MV-4-11 (cell line): ENCODE measurements at regions not wholly inside any gene's neighbourhood (a gene's known extent, or its start where the extent isn't known, plus 50 kb on each side); places are given as distances from the start of the nearest gene placed in this dataset.
A peak's percentile ranks its signal among the peaks of the same experiment; 100 is the strongest.

Source experiments
- DNase-seq: peaks from one replicate; lab custom pipeline; 2025; lab: John Stamatoyannopoulos, UW

DNA sequence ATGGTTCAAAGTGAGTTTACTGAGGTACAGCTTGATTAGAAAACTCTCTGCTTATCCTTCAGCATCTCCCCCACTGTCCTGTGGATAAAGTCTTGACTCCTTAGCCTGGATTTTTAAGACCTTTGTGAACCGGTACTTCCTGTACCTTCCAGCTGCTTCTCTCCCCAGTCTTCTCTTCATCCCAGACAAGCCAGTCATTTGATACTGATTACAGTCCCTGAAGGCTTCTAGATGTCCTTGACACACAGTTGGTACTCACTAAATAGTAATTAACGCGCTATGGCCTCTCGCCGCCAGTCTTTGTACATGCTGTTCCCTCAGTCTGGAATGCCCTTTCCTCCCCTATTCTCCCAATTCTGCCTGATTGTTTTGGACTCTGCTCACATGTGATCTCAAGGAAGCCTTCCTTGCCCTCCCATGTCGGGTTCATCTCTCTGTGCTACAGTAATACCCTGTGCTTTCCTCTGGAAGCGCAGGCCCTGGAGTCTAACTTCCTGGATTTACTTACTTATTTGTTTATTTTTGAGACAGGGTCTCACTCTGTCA, 50.6 kb upstream of the PTGR2 start:
- no peak for DNase-seq

DNA sequence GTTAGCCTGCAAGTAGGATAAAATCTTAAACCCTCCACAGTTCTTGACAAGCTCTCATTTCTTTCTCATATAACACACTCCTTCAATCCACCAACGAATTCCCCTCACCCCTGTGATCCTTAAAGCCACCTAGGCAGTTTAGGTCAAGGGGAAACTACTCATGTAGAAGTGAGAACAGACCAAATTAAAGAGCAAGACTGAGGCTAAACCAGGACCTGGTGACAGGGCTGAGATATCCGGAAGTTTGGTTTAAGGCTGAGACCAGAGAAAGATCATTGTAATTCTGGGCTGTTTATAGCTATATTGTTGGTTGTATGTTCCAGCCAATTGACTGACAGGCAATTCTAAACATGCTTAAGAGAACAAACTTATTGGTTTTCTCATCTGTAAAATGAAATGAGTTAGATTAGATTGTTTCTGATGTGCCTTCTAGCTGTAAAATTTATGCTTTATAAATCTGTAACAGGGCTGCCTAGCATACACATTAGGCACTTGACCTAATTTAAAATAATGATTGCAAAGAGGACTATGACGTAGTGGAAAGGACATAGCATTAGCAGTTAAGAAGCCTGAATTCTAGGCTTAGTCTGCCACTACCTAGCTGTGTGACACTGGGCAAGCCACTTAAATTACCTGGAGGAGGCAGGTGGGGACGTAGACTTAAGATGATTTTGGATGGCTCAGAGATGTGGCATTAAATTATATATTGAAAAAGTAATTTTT, 53.9 kb upstream of the PTGR2 start:
- no peak for DNase-seq

DNA sequence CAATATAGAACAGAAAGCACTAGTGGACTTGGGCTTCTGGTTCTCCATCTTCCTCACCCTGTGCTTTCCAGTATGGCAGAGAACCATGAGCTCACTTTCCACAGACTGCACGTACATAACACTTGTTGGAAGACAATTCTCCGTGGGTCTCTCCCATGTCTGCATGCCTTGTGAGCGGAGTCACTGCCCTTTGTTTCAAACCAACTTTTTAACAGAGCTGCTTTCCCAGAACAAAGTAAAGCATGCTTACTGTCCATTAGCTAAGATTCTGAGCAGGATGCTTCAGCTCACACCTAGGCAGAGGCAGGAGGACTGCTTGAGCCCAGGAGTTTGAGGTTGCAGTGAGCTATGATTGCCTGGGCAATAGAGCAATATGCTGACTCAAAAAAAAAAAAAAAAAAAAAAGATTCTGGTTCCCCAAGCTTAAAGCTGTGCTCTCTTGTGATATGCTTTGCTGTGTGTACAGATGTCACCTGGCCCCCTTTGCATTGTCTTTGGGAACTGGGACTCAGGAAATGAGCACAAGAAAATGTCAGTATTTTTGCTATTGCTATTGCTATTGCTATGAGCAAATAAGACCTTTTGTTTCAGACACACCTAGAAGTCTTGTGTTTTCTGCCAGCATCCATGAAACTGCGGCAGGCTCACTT, 54.6 kb upstream of the PTGR2 start:
- no peak for DNase-seq

DNA sequence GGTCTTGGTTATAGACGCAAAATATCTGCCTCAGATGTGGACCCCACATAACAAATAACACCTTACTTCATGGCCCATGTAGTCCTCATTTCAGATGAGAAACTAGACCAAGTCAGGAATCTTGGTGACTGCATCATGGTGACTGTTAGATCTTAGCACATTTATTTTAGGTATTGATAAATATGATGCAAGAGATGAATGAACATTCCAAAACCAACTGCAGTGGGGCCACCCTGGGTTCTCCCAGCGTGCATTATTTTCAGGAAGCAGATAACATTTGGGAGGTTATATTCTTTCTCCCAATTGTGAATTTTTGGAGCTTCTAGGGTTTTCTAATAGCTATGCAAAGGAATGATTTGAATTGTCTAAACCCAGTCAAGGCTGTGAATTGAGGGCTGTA, 55.2 kb upstream of the PTGR2 start:
- no peak for DNase-seq

DNA sequence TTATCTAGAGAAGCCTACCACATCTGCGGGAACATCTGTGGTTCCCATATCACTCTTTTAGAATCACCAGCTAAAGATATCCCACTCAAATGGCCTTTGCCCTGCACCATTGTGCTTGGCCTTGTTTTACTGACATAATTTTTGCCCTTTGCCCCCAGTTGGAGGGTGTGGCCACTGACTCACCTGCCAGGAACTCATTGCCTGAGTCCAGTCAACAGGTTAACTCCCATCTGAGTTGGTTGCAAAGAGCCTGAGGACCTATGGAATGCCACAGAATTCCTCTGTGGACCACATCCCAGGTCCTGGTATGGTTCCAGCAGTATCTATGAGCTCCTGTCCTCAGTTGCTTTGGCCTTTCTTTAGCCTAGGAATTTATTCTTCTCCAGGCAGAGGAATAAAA, 55.7 kb upstream of the PTGR2 start:
- no peak for DNase-seq

DNA sequence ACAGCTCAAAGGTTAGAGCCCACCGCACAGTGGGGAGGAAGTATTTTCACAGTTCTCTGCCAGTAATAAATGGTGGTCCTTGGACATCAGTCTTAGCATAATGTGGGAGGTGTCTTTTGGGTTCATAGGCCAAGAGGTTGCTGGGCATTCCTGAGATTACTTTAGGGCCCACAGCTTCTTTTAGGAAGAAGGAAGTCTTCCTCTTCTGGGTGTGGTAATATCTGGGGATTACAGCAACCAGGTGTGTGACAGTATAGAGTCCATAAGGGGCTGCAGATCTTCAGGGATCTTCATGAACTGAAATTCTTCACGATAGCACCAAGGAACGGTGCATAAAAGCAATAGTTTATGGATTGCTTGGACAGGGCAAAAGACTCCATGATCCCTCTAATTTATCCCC, 56.2 kb upstream of the PTGR2 start:
- peak; percentile 9 for DNase-seq

DNA sequence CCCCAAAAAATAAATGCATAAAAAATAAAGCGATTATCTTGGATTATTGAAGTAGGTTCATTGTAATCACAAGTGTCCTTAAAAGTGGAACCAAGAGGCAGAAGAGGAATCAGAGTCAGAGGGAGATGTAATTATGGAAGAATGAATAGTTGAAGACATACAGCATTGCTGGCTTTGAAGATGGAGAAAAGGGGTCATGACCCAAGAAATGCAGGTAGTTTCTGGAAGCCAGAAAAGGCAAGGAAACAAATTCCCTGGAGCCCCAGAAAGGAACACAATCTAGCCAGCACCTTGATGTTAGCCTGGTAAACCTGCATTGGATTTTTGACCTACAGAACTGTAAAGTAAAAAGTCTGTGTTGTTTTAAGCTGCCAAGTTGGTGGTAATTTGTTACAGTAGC, 57.5 kb upstream of the PTGR2 start:
- no peak for DNase-seq

DNA sequence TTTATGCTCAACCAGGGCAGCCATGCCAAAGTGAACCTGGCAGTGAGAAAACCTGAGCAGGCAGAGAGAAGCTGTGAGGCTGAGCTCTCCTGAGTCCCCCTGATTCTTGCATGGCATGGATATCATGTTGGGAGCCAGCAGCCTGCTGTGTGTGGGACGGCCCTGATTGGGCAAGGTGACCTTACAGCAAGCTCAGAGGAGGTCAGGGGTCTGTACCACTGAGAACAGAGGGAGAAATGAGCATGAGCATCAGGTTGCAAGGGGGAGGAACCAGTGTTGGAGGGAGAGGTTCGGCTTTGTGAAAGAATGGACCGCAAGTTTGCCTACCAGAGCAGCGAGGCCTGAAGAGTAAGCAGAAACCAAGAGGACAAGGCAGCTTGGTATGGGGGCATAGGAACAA, 59.1 kb upstream of the PTGR2 start:
- no peak for DNase-seq

DNA sequence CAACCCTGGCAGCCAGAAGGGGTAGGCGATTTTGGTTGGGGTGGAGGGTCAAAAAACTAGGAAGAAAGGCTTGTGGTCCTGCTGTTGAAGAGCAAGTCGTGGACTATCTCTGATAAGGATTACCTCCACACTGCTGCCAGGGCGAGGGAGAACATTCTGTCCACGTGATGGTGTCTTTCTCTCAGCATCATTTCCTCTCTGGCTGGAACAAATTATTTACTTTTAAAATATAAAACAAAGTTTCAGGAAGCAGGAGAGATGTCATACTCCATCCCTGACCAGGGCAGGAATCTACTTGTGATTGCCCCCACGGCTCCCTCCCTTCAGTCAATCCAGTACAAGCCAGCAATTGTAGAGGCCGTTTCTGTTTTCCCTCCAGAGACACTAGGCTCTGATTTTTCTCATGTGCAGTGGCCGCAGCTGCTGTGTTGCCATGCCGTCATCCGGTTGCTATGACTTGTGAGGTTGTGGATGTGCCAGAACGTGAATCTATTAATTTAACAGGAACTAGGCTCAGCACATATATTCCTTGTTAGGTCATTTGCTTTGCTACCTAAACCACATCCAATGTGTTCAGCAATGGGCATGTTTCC, 61.5 kb upstream of the PTGR2 start:
- DNase-seq: no peak

DNA sequence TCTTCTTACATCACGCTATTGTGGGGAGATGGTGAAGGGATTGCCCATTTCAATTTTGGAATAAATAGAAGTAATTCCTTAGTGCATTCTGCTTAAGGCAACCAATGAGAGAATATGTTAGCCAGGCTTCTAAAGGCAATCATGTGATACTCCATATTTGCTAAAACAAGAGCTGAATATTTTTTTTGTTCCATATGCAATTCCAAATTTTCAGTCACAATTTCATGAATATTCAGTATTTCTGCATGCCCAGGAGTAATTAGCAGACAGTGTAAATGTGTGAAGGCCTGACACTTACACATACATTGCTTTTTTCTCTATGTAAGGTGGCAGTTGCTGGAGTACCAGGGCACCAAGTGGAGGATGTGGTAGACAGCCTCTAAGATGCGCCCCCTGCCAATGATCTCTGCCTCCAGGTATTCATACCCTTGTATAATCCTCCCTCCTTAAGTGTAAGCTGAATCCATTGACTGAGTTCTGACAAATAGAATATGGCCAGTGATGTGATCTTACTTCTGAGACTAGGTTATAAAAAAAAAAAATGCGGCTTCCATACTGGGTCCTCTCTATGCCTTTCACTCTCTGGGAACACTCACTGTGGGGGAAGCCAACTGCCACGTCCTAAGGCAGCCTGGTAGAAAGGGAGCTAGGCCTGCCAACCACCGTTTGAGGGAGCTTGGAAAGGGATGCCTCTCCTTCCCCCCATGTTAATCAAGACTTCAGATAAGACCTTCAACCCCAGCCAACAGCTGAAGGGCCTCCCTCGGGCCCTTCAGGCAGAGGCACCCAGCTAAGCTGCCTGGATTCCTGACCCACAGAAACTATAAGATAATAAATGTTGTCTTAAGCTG, 62.7 kb upstream of the PTGR2 start:
- no peak for DNase-seq

DNA sequence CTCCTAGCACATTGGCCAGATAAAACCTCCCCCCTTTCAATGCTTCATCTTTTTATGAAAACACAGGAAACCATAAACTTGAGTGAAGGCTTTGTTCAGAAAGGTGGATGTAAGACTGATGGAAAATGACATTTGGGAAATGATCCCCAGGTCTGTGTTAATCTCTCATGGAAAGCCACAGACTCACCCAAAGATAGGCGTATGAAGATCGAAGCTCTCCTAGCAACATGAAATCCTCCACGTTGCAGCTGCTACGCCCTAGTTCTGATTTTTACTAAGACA, 63.4 kb upstream of the PTGR2 start:
- no peak for DNase-seq

DNA sequence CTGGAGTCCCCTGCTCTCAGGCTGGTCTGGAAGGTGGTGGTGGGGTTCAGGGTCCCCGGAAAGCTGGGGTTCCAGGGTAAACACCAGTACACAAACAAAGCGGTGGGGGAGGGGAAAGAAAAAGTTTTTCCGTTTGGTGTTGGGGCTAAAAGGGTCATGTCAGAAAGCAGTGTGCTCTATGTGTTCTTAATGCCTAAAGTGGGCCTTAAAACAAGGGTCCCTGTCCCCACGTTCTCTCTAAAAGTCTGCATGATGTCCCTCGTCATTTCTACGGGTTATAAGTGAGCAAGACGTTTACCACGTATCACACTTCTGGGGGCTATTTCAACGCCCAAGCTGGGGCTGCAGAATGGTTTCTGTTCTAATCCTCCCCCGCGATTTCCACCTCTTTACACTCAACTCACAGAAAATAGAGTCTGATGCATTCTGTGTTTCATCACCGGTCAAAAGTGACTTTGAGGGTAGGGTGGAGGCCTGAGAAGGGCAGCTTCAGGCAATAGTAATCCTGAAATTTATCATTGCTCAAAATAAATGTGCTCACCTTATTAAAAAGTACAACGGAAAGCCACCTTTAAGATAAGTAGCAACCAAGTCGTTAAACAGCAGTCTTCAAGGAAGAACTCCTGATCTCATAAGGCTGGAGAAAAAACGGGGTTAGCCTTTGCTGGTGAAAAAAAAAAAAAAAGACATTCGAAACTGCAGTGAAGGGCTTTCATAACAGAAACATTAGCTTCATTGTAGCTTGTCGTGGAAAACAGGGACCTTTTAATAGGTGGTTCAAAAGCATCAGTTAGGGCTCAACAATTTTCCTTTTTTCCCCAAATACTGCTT, 63.9 kb upstream of the PTGR2 start:
- DNase-seq: peak; percentile 48

DNA sequence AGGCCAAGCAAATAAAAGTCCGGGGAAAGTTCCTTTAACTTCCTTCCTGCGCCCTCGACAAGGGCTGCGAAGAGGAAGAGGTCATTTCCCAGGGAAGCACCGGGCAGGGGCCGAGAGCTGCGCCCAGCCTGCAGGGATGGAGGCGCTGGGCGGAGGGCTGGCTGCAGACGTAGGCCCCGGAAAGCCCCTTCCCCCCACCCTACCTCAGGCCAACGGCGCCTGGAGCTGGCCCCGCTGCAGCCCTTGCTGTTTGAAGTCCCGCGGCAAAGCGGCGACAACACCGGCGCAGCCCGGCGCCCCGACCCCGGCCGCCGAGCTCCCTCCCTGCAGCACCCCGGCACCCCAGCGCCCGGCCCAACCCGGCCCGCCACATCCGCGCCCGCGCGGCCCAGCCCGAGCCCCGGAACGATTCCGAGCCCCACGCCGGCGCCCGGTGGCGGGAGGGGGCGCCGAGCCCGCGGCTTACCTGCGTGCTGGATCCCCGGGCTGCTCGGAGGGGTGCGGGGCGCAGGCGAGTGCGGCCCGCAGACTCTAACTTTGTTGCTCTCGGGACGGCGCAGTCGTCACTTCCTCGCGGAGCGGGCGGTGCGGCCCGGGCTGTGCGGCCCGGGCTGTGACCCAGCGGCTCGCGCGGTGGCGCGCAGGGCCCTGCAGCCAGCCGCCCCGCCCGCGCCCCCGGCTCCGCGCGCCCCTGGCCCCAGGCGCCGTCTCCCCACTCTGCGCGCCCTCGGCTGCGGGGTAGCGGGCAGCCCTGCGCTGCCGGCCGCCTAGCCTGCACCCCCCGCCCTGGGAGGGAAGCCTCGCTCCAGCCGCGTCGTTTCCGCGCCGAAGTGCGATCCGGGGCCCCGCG, 64.8 kb upstream of the PTGR2 start:
- DNase-seq: peak; percentile 22

DNA sequence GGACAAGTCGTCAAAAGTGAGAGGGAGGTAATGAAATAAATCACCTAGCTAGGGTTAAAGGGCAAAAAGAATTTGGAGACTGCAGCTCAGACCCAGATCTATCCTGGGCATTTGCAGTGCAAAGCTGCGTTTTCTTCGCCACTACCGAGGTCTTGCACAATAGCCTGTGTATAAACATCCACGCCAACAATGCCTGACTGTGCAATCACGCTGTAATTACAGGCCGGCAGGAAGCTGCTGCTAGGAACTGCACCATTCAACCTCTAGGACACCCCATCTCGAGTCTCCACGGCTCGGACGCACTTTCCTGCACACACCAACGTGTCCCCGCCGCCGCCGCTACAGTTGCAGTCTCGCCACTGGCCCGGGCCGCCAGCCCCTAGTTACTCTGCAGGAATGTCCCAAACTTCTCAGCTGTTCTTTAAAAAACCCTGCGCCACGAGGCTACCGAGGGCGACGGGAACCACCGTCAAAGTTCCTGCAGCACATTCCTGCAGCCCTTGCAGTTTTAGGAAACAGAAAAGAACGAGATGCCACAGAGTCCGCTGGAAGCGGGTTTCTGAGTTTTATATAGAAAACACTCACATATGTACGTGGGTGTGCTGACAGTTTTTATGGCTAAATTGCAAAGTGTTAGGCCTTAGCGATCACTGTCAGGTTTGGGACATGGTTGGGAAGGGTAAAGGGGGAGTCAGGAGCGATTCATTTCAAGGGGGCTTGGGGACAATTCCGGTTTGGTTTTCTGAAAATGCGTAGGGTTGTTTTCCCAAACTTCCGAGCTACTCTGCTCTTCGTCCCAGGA, 65.6 kb upstream of the PTGR2 start:
- peak; percentile 92 for DNase-seq

DNA sequence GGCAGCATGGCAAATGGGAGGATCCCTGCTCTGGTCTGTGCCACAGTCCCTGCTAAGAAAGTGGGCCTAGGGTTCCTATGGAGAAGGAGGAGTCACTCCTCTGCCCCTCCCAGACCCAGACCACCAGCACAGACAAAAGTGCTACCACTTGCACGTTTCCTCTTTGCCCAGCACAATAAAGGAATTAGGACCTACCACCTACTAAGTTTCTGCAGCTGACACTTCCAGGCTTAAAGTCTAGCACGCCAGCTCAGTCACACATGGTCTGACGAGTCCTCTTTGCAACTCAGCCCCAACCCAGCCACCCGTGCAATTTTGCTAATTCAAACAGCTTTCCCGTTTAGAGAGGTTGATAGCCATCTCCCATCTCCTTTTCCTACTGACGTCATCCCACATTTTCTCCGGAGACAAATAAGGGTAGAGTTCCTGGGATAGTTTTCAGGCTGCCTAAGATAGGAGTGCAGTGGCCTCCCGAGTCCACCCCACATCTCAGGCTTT, 66.2 kb upstream of the PTGR2 start:
- DNase-seq: peak; percentile 72

DNA sequence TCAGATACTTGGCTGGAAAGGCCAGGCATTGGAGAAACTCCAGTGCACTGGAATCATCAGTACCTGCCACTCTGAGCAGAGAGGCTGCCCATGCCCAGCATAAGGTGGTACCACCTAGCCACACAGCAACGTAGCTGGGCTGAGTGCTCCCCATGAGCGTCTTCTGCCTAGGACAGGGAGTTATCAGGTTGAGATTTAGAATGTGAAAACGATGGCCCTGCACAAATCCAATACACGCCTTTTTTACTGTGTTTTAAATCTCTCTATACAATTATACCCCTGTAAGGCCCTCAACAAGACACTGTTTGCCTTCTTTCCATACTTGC, 66.7 kb upstream of the PTGR2 start:
- no peak for DNase-seq

DNA sequence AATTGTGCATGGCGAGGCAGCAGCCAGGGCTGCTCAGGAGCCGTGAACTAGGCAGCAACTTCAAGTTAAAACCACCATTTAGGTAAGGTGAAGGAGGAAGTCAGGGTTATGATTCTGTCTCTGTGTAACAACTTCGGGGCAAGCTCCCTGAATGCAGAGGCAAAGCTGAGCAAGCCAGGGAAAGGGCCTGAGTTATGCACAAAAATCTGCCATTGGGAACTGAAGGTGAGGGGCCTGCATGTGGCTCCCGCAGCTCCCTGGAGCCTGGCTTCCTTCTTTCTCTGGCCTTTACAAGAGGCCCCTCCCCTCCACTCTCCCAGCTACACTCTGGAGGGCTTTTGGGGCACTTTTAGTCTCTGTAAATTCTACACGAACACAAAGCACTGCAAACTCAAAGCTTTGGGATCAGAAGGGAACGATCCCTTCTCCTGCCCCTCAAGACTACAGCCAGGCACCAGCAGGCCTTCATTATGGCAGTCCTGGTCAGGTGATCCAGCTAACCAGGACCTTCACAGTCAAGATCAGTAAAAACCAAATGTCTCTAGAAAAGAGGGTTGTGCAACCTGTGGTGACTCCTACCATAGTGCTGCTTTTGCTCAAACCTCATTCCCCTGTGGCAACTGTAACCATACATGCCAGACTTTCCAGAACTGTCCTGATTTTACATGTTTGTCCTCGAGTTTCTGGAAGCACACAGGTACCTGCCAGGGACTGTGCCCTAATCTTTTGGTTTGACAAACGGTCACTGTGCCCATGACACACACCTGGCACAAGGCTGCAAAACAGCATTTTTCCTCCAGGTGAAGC, 67.2 kb upstream of the PTGR2 start:
- DNase-seq: peak; percentile 80

DNA sequence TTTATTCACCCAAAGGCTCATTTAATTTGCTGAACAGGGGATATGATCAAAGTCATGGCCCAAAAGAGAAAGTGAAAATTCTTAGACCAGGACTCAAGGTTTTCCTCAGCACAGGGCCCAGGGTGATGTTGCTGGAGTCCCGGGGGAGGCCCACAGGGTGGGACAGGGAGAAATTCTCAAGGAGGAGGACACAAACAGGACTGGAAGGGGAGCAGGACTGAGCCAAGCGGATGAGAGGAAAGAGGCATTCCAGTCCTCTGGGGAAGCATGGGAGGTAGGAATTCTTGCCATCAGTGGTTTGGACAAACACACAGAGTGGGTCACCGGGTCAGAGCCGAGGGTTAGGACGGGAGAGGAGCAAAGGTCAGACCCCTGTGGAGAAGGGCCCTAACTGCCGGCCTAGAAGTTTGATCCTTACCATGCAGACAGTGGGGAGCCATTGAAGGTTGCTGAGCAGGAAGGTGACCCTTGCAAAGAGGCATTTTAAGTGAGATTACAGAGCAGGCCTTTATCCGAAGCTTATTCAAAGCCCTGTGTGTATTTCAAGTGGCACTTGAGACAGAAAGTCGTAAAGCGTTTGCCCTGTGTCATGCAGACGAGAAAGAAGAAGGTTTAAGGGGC, 68.4 kb upstream of the PTGR2 start:
- DNase-seq: no peak

DNA sequence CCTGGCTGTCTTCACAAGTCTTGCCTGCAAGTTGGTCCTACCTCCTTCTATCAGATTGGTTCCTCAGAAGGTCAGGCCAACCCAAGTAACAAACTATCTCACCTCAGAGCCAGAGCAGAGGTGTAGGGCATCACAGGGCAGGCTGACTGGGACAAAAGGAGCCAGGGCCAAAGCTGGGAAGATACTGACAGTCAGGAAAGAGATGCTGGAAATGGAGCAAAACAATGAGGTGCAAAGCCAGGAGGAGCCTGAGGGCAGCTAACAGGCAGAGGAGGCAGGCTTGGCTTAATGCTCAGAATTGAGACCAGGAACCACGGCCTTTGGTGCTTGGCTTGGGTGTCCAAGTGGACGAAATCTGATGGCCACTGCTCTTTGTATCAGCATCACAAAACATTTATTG, 68.4 kb upstream of the PNMA1 start:
- DNase-seq: no peak
